ENCODE measurements at regions not wholly inside any gene's neighbourhood (a gene's known extent, or its start where the extent isn't known, plus 50 kb on each side); places are given as distances from the start of the nearest gene placed in this dataset.

- no peaks in the 10 kb centered on the region for H3K27me3 ChIP-seq (replicated peaks in 1 of 7)
- peaks cover 0 to 21% (median 16%) of the 10 kb centered on the region in 6 donors for H3K4me1 ChIP-seq
- WGBS, 5 donors: 17 to 92% (median 31%) methylated on average over 2 of the region's 2 CpGs
- no peak overlapping the region for H3K27ac ChIP-seq
- no peak for DNase-seq
- H3K36me3 ChIP-seq: no peaks in the 10 kb centered on the region
- intact Hi-C loops (cut with DNase I; ENCODE audit: low total_unique reads): no loop called here
- TF ChIP-seq POLR2A (IDR thresholded peaks at IDR 0.05): no peak
- no peak for TF ChIP-seq CTCF (IDR thresholded peaks at IDR 0.05 in 8 of 11, conservative IDR thresholded peaks at IDR 0.05 in 3 of 11)
- no peak for TF ChIP-seq POLR2AphosphoS5 (IDR thresholded peaks at IDR 0.05)
- no peaks in the 10 kb centered on the region for H3K9me3 ChIP-seq
- no peak overlapping the region for H3K4me3 ChIP-seq
Measured at GRCh38 chr3:177817751-177818150, 620.5 kb upstream of the TBL1XR1 start.

GRCh38 chr3:177818712-177819240 is 621.5 kb upstream of the TBL1XR1 start:
- intact Hi-C loops (cut with DNase I; ENCODE audit: low total_unique reads): no loop called here

GRCh38 chr3:177820683-177821316 is 623.5 kb upstream of the TBL1XR1 start:
- H3K27me3 ChIP-seq (replicated peaks in 1 of 7): no peaks in the 10 kb centered on the region
- no peaks in the 10 kb centered on the region for H3K9me3 ChIP-seq
- H3K4me1 ChIP-seq: peaks cover 0 to 34% (median 18%) of the 10 kb centered on the region in 6 donors
- peak overlapping the region in 3 of 8 donors; percentile 6 to 27 (median 20) for H3K27ac ChIP-seq
- no peaks in the 10 kb centered on the region for H3K36me3 ChIP-seq
- no peak overlapping the region for H3K4me3 ChIP-seq
- TF ChIP-seq CTCF (IDR thresholded peaks at IDR 0.05 in 8 of 11, conservative IDR thresholded peaks at IDR 0.05 in 3 of 11): no peak
- TF ChIP-seq POLR2A (IDR thresholded peaks at IDR 0.05): no peak
- no peak for TF ChIP-seq POLR2AphosphoS5 (IDR thresholded peaks at IDR 0.05)
- DNase-seq: no peak
- 20 to 33% (median 22%) methylated on average over 2 of the region's 2 CpGs for WGBS, 5 donors
- intact Hi-C loops (cut with DNase I; ENCODE audit: low total_unique reads): no loop called here

More at GRCh38 chr3:177818712-177819240, 621.5 kb upstream of the TBL1XR1 start:
- Histone ChIP-seq H3K27ac (no peak overlapping the region), H3K9me3 (no peaks in the 10 kb centered on the region), H3K36me3 (no peaks in the 10 kb centered on the region), H3K4me1 (peaks cover 0 to 30% (median 17%) of the 10 kb centered on the region in 6 donors), H3K4me3 (no peak overlapping the region), H3K27me3 (replicated peaks in 1 of 7) (no peaks in the 10 kb centered on the region)
- TF ChIP-seq POLR2AphosphoS5 (IDR thresholded peaks at IDR 0.05) (no peak), CTCF (IDR thresholded peaks at IDR 0.05 in 8 of 11, conservative IDR thresholded peaks at IDR 0.05 in 3 of 11) (no peak), POLR2A (IDR thresholded peaks at IDR 0.05) (no peak)
- WGBS, 5 donors: 86 to 90% (median 88%) methylated on average over 2 of the region's 2 CpGs
- DNase-seq: no peak

- TF ChIP-seq POLR2A (IDR thresholded peaks at IDR 0.05) (no peak), POLR2AphosphoS5 (IDR thresholded peaks at IDR 0.05) (no peak), CTCF (IDR thresholded peaks at IDR 0.05 in 8 of 11, conservative IDR thresholded peaks at IDR 0.05 in 3 of 11) (no peak)
- Histone ChIP-seq H3K36me3 (no peaks in the 10 kb centered on the region), H3K27me3 (replicated peaks in 1 of 7) (no peaks in the 10 kb centered on the region), H3K9me3 (no peaks in the 10 kb centered on the region), H3K4me1 (peaks cover 0 to 34% (median 18%) of the 10 kb centered on the region in 6 donors), H3K27ac (no peak overlapping the region), H3K4me3 (no peak overlapping the region)
- no peak for DNase-seq
- 77 to 87% (median 79%) methylated on average over 2 of the region's 2 CpGs for WGBS, 5 donors
- intact Hi-C loops (cut with DNase I; ENCODE audit: low total_unique reads): no loop called here
Measured at GRCh38 chr3:177822681-177823096, 625.4 kb upstream of the TBL1XR1 start.

All from spleen (tissue), 11 donors.